GM18505 (cell line): ENCODE measurements at regions not wholly inside any gene's neighbourhood (a gene's known extent, or its start where the extent isn't known, plus 50 kb on each side); places are given as distances from the start of the nearest gene placed in this dataset.

Experiments
- ATAC-seq: cut with Tn5 transposase; IDR thresholded peaks from one replicate; pipeline ENCODE4 v1.9.1; 2021; ENCODE audit not compliant: unreplicated experiment
- POLR2A ChIP-seq: IDR thresholded peaks from 4 replicates; pipeline ENCODE4 v1.6.1; 2011; ENCODE audit warnings: borderline replicate concordance; ENCODE audit not compliant: insufficient read depth, insufficient read length; ENCODE audit errors: extremely low read depth

GRCh38 chr12:92539976-92540781 is 162.6 kb upstream of the PLEKHG7 start:
- peak; percentile 33 for ATAC-seq
- no peak for TF ChIP-seq POLR2A

- peak; percentile 45 for ATAC-seq
Measured at GRCh38 chr12:92539110-92539749, 163.6 kb upstream of the PLEKHG7 start.

GRCh38 chr12:92537290-92537960 is 165.4 kb upstream of the PLEKHG7 start:
- no peak for TF ChIP-seq POLR2A
- no peak for ATAC-seq

More at GRCh38 chr12:92539110-92539749, 163.6 kb upstream of the PLEKHG7 start:
- no peak for TF ChIP-seq POLR2A

DNA sequence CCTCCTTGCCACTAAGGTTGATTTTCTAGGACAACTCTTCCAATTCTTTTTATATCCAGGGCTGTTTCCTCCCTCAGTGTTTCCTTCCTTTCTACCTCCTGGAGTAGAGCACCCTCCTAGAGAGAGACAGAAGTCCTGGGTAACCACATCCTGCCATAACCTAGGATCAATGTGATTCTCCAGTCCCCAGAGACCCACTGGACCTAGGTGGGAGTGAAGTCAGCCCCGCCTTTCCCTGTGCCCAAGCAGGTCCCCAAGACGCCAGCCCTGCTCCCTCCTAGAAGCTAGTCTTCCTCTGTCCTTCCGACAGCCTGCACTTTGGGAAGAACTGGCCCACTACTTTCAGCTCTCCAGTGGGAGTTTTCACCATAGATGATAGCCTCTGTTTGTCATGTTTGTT is 166.8 kb upstream of the PLEKHG7 start:
- no peak for TF ChIP-seq POLR2A
- no peak for ATAC-seq

GRCh38 chr12:92533280-92533890 is 169.4 kb upstream of the PLEKHG7 start:
- no peak for ATAC-seq
- no peak for TF ChIP-seq POLR2A

GRCh38 chr12:92530706-92531105 is 172.1 kb upstream of the PLEKHG7 start:
- TF ChIP-seq POLR2A, result no peak
- ATAC-seq, result no peak

DNA sequence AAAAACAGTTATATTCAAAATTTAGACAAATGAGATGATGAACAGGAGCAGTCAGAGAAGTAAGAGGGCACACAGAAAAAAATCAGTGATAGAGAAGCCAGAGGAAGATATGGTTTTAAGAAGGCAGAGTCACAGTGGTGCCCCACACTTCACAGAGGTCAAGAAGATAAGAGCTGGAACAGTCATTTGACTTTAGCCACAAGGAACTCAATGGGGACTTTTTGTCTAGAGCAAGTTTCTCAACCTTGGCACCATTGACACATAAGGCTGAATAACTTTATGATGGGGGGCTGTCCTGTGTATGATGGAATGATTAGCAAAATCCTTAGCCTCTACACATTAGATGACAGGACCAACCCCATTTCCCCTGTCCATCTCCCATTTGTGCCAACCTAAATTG is 172.8 kb upstream of the PLEKHG7 start:
- TF ChIP-seq POLR2A, result no peak
- ATAC-seq, result no peak

DNA sequence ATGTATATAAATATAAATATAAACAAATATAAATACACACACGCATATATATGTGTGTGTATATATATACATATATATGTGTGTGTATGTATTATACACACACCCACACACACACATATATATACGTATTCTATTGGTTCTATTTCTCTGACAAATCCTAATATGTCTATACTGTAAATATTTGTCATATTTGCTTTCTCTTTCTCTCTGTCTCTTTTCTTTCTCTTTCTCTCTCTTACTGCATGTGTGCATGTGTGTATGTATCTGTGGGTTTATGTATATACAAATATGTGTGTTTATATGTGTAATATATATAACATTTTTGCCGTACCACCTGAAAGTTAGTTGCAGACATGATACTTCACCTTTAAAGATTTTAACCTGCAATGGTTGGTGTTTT is 174.2 kb upstream of the PLEKHG7 start:
- ATAC-seq, result no peak
- TF ChIP-seq POLR2A, result no peak

DNA sequence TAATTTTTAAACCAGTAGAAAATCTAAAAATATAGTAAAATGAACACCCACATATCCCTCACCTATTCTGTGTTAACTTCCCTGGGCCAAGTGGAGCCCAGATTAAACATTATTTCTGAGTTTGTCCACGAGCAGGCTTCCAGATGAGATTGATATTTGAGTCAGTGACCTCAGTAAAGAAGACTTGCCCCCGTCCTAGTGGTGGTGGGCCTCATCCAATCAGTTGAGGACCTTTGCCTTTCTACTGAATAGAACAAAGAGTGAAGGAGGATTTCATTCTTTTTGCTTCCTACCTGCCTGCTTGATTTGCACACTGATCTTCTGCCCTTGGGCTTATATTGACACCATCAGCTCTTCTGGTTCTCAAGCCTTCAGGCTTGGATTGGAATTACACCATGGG is 174.7 kb upstream of the PLEKHG7 start:
- no peak for ATAC-seq
- no peak for TF ChIP-seq POLR2A

DNA sequence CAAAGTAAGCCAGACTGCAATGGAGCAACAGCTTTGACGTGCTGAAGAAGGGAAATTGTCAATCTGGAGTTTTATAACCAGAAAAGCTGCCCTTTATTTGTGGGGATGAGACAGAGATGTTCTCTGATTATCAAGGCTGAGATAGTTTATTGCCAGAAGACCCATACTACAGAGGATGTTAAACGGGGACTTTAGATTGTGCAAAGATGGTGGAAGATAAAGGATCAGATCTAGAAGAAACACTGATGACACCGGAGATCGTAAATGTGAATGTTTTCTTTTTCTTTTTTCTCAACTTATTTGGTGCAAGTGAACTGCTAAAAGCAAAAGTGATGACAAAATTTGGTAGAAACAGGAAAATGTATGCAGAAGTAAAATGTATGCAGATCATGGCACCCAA is 178.3 kb upstream of the PLEKHG7 start:
- no peak for ATAC-seq
- TF ChIP-seq POLR2A, result no peak

GRCh38 chr12:92520511-92520910 is 182.3 kb upstream of the PLEKHG7 start:
- no peak for ATAC-seq
- TF ChIP-seq POLR2A, result no peak

- no peak for ATAC-seq
- TF ChIP-seq POLR2A, result no peak
Measured at GRCh38 chr12:92519284-92519683, 183.5 kb upstream of the PLEKHG7 start.

GRCh38 chr12:92518071-92518470 is 184.7 kb upstream of the PLEKHG7 start:
- TF ChIP-seq POLR2A, result no peak
- no peak for ATAC-seq
